Retina (tissue), 1 donor: ENCODE measurements at regions not wholly inside any gene's neighbourhood (a gene's known extent, or its start where the extent isn't known, plus 50 kb on each side); places are given as distances from the start of the nearest gene placed in this dataset.

Source experiments
- DNase-seq: peaks from one replicate; pipeline ENCODE4 v3.0.0-alpha.2; 2016

DNA sequence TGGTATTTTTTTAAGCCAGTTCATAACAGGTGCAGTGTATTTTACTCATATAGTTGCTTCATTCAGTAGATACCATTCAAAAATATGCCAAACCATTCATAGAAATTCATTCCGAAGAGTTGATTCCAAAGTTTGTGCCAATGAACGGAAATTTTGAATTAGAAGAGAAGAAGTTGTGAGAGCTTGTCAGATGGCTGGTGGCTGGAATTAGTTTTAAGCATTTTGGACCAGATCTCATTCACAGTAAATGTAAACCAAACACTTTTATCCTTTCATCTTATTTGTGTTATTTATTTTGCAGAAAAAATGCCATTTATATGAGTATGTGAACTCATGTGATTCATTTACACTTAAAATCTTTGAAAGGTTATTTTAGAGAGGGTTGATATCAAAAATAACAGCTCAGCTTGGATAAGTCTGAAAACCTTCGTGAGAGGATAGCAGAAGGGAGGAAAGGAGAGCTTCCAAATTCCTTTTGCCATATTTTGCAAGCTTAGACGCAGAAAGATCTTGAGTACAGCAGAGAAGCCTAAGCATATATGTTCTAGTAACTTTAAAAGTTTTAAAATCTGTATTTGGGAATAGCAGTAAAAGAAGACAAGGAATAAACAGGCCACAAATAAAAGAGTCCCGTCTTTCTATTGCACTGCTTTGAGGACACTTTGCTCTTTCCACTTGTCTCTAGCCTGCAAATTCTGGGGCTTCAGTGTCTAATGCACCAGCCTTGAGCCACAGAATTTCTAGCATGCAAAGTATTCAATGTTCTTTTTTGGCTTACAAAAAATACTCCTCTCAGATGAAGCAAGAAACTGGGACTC is 253.6 kb upstream of the FLRT2 start:
- DNase-seq = no peak

DNA sequence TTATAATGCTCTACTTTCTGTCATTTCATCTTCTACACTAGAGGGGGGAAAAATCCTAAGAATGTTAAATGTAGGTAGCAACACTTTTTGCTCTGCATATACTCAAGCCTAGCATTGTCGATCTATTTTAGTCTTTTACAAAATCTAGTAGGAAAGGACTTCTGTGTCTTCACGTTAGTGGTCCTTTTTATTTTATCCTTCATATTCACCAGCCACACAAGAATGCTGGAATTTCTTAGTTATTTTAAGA is 253.0 kb upstream of the FLRT2 start:
- DNase-seq = no peak

DNA sequence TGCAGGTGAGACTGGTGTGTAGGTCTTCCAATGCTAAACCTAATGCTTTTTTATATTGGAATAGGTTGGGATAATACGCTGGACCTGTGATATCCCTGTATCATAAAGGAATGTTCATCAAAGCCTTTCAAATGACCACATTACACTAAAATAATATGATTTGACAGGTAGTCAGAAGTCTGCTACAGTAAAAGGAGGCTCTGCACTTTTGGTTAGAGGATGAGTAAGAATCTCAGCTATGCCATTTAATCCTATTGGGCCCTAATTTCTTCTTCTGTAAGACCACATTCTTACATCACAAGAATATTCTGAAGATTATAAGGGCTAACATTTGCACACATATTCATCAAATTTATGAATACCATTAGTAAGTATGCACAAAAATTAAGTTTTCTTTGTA is 250.5 kb upstream of the FLRT2 start:
- no peak for DNase-seq

DNA sequence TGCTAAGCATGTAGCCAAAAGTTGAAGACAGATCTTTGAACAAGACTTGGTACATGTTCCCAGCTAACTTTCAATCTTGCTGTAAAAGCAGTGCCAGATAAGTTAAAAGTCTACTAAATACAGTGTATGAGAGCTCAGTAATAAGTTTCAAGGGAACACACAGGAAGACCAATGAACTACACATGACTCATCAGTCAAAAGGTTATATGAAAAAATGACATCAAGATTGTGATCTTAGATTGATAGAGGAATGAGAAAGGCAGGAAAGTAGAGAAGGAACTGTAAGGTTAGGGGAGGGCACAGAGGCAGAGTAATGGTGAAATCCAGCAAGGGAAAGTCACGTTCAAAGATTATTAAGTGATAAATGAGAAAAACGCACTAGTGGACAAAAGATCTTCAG is 249.9 kb upstream of the FLRT2 start:
- no peak for DNase-seq

DNA sequence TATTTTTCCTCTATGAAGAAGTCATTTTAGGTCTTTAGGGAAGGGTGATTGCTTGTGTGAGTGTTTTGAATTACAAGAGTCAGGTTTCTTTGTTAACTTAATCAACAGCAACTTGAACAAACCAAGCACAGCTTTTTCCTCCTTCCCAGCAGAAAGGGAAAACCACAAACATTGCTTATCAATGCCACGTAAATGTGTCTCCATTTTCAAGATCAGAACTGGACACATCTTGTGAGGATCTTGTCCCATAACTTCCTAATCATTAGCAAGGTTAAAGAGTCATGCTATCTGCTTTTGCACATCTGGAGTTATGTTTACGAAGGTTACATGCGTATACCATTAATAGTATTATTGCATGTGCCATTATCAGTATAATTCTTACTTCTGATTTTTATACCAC is 248.0 kb upstream of the FLRT2 start:
- DNase-seq = no peak

DNA sequence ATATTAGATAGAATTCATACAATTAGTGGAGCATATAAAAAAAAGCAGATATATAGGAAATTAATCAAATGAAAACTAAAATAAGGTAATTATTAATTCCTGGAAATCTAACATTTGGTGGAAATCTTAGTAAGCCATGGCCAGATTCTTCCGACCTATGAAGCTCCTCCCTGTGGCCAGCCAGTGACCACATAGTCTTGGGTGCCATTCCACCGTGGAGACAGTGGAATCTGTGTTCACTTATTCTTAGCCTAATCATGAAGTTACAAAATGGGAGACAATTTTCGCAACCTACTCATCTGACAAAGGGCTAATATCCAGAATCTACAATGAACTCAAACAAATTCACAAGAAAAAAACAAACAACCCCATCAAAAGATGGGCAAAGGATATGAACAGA is 241.9 kb upstream of the FLRT2 start:
- no peak for DNase-seq

DNA sequence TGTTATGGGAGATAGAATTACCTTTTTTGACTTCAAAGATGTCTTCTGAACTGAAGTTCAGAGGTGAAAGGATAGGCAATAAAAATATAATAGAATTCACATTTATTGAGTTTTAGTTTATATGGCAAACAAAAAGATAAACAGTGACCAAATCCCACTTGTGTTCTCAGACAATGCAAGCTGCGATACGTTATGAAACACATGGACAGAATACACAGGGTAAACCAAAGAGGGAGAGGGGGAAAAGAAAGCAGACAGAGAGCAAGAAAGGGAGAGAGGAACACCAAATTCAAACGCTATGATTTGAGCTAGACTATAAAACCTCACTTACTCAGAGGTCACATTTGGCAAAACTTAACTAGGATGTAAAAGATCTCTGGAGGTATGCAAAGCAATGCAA is 238.2 kb upstream of the FLRT2 start:
- no peak for DNase-seq

DNA sequence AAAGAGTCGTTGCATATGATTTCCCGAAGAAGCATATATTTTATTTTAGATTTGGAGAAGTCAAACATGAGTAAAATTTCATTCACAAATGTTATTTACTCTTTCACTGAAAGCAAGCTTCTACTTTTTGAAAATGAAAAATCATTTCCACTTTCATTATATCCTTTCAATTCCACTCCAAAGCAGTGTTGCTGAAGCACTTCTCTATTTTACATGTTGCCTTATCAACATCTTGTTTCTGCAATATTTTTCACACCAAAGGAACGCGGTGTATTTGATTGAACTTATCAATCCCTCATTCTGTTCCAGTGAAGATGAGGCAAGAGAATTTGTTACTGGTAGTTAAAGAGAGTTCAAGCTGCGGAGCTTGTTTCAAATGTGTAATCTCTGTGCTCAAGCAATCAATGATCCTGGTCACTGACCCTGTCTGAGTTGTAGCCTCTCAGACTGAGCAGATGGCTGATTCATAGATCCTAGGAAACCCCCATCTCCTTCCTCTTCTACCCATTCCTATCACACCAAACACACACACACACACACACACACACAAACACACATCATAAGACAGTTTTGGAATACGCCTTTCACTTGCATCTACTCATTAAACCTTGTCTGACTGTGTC is 236.2 kb upstream of the FLRT2 start:
- DNase-seq = no peak

DNA sequence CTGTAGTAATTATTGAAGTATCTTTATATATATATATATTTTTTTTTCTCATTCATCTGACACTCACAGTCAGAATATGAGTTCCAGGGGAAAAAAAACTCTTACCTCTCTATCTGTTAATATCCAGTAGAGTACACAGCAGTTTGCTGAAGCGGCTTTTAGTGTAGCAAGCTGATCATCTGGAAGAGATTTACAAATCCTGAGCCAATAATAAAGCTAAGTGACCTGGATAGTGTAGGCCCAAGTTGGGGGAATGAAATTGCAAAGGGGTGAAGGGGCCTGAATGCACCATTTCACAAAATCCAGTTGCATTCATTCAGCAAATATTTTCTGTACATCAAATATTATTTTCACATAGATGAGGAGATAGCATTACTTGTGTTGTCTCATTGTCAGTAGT is 234.6 kb upstream of the FLRT2 start:
- no peak for DNase-seq

DNA sequence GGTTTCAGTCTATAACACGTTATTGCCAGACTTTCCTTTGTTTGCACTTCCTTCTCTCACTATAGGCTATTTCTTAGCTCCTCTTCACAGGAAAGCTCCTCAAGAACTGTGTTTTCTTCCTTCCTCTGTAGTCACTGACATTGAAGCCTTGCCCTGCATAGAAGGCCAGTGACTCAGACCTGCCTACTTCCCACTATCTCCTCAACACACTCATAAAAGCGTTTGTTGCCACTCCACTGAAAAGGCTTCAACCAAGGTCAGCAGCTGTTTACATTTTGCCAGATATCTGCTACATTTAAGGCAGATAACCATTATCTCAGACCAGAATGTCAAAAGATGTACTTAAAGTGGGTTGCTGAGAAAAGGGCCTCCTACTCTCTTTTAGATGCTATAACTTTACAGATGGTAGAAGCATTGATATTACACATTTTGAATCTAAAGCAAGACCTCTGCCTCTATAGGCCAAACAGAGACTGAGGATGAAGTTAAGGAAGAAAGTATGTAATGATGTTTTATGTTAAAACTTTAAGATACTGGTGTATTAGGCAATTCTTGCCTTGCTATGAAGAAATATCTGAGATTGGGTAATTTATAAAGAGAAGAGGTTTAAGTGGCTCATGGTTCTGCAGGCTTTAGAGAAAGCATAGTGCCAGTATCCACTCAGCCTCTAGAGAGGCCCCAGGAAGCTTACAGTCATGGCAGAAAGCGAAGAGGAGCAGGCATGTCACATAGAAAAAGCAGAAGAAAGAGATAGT is 233.3 kb upstream of the FLRT2 start:
- no peak for DNase-seq

DNA sequence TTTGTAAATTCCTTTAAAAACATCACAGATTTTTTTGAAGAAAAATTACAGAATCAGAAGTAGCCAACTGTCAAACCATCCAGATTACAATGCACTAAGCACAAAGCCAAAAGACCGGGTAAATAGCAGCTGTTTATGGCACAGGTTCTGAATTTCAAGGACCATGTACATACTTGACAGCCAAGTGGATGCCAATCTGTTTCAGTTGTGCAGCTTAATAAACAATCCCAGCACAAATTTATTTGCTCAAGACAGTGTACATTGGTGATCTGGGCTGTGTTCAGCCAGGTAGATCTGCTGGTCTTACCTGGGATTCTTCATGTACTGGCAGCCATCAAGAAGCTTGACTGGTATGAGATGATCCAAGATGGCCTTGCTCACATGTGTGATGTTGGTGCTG is 229.8 kb upstream of the FLRT2 start:
- DNase-seq = no peak

DNA sequence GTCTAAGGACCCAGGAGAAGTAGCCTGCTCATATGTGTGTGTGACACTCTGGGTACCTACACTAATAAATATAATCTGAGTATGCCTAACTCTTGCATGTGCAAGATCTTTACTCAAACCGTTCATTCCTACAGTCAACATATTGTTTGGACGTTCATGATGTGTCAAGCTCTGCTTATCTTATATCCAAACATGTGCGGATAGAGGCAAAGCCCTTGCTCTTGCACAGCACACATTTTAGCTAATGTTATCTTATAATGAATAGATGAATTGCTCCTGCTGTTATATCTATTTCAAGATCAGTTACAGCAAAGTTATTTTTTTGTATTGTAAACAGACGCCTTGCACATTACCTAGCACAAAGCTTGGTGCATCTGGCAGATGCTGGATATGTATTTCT is 228.4 kb upstream of the FLRT2 start:
- no peak for DNase-seq

DNA sequence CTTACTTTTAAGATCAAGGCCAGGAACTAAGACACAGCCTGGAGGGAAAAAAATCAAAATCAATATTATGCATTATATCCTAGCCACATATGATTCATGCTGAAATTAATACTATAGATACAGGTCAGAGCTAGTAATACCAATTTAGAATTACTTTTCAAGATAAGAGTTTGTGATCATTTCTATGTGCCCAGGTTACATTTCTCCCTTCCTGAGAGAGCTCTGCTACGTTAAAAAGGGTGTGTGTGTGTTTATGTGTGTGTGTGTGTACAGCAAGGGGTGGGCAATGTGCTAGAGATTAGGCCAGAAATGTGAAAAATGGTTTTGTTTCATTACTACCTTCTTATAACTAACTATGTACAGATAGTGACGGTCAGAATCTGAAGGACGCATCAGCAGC is 223.9 kb upstream of the FLRT2 start:
- no peak for DNase-seq

DNA sequence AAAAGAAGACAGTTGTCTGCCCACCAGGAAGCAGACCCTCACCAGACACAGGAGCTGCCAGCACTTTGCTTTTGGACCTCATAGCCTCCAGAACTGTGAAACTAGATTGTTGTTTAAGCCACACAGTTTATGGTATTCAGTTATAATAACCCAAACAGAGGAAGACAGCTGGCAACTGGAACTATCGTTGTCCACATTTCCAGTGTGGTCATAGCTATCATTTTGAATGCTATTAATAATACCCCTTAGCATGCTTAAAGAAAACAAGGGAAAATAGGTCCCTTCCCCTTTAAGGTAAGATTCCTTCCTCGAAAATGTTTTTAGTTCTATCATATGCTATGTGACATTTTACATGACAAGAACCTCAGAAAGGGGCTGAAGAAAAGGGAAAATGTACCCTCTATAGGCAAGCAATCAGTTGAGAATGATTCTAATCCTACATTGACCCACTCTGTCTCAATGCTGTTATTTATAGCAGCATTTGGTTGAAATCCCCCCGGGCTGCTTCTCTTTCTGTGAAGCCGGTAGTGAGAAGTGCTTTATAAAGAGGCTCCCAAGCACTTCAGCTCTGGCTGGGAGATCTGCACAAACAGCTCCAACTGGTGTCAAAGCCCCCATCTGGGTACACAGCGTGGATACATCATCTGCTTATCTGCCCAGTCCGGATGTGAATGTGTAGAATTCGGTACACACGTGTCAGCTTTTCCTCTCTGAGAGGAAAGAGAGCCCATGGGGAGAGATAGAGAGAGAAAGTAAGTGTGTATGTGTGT is 221.2 kb upstream of the FLRT2 start:
- DNase-seq = peak; percentile 29

DNA sequence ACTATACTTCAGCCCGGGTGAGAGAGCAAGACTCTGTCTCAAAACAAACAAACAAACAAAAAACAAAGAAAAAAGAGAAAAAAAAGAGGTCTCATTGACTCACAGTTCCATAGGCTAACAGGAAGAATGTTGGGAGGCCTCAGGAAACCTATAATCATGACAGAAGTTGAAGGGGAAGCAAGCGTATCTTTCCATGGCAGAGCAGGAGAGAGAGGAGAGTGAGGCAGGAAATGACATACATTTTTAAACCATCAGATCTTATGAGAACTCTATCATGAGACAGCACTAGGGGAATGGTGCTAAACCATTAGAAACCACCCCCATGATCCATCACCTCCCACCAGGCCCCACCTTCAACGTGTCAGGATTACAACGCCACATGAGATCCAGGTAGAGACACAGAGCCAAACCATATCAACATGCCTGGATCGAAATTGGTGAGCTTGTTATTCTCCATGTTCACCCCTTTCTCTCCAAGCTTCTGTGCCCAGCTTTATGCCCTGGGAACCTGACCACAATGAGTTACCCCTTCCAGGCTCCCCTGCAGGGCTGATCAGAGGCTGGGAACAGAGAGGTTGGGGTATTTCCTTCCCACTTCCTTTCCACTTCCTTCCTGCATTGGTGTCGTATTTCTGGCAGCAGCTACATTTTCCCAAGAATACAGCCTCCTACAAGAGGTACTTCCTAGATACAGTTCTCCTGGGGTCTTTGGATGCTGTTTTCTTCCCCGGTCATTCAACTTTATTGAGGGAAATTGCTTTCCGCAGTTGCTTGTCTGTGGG is 219.3 kb upstream of the FLRT2 start:
- no peak for DNase-seq

DNA sequence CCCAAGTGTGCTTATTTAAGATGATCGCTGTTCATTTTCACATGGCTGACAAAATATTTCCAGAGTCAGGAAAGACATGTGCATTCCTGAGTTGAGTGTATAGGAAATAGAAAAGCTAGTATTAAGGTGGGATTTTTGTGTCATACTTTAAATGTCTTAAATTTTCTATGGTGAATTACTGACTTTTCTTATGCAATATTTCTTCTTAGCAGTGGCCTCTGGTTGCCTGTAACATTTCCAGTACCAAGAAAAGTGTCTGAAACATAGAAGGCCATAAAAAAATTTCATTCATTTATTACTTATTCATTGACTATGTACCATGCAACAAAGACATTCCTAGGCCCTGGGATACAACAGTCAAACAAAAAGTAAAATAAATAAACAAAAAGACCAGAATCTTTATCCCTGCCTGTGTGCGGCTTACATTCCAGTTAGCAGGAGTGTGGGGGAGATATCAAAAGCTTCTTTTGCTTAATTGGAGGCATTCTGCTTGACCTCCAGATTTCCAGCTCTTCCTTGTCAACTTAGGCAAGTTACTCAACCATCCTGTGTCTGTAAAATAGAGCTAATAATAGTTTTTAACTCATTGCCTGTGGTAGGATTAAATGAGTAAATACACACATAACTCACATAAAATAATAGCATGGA is 216.3 kb upstream of the FLRT2 start:
- DNase-seq = no peak

DNA sequence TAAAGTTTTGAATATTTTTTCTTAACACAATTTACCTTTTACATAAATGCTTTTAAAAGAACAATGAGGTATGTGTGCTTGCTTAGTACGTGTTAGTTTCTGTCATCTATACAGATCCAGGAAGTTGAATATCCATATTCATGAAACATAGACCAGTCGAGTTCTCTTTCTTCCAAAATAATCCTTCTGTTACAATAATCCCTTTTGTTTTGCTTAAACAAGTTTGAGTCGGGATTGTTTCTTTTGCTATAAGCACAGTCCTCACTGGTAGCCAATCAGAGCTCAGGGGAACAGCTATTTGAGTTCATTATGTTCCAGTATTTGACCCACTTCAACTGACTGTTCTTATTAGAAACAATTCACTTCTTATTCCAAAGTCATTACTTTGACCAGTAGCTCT is 214.7 kb upstream of the FLRT2 start:
- DNase-seq = no peak

DNA sequence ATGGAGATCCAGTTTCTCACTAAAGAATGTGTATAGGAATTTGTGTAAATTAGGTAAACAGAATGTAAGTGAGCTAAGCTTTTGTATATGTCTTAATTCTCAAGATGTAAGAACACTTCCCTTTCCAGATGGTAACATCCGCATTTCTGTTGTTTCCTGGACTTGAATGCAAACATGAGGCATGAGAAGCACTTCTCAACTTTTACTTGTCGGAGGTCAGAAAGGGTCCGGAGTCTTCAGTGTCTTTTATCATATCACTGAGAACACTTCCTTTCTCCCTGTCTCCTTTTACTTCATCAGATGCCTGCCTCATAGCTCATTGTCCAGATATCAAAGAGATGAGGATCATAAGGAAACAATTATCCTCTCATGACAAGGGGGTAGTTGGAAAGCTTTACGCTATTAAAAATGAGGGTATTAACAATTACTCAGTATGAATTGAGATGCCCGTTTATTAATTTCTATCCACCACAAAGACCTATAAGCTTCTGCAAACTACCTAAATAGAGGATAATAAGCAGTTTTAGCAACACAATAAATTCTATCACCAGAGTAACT is 214.1 kb upstream of the FLRT2 start:
- no peak for DNase-seq

DNA sequence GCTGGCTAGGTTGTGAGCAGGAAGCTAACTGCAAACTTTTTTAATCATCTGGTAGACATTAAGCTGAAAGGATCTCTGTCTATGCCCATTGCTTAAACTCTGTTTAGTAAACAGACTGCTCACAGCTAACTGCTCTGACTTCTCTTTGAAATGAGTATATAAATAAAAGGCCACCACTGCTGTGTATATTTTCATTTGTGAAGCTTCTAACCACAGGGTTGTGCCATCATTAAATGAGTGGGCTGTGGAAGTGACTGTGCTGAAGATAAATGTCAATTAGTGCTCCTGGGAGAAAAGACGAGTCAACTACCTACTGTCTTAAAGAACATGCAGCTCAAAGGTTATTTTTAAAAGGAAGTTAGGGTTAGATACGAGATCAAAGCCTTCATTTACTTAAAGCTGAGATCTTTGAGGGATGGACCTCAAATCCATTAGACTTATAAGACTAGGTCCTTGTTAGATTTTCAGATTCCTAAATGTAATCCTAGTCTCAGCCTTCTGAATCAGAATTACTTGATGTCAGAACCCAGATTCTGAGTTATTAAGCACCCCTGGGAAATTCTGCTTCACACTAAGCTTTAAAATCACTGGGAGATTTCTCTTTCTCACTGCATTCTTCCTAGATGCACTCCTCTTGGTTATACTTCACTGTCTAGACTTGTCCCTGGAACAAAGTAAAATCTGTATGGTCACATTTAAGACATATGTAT is 213.1 kb upstream of the FLRT2 start:
- DNase-seq = no peak

DNA sequence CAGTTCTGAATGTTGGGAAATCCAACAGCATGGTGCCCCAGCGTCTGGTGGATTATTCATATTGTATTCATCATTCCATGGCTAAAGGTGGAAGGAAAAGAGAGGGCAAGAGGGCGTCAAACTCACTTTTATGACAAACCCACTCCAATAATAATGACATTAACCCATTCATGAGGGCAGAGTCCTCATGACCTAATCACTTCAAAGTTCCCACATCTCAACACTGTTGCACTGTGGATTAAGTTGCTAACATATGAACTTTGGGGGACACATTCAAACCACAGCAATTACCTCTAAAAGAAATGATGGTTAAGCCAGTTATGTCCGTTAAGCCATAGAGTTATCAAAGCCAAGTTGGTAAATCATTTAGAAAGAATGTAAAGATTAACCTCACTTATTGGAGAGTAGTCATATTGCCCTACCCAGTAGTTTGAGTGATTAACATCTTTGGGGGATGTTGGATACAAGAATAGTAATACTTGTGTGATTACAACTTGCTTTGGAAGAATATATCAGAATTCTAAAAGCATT is 212.4 kb upstream of the FLRT2 start:
- DNase-seq = no peak

DNA sequence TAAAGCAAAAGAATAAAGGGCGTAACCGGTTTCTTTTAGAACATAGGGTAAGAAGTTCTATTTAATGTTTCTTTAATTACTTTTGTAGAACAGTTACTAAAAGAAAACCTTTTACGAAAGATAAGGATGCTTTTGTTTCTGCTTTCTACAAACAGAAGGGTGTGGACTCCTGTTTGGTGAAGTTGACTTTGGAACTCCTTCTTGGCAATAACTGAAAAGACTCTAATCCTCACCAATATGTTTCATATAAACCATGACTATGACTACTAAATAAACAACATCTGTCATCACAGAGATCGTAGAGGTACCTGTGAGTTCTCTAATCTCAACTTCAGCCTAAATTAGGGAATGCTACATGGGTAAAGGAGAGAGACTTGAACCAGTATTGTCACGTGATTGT is 210.8 kb upstream of the FLRT2 start:
- DNase-seq = no peak
